Activated T-helper 1 cell treated with anti-CD3 and anti-CD28 coated beads, Interleukin-2, amount 50 U/mL, for 16 hours (primary cell): ENCODE measurements at regions not wholly inside any gene's neighbourhood (a gene's known extent, or its start where the extent isn't known, plus 50 kb on each side); places are given as distances from the start of the nearest gene placed in this dataset.
"Not testable (repeated sequence)": the region's sequence is repeated elsewhere in the genome, so short reads cannot be mapped to it uniquely, and the experiment has no call there.

ENCODE experiments used
- DNase-seq, 2 donors: peaks; one replicate each; pipeline ENCODE4 v3.0.0-alpha.2; 2020; ENCODE audit warnings: low read depth in 1 of 2, low spot score in 1 of 2

- DNase-seq, result no peak
These were observed 703.8 kb upstream of the NR2F2 start for GRCh38 chr15:95626501-95627361.

GRCh38 chr15:95629503-95630168, 700.9 kb upstream of the NR2F2 start:
- DNase-seq, result no peak

GRCh38 chr15:95630683-95631082, 699.8 kb upstream of the NR2F2 start:
- no peak for DNase-seq

- no peak for DNase-seq
These were observed 694.8 kb upstream of the NR2F2 start for GRCh38 chr15:95635666-95636065.

GRCh38 chr15:95636107-95636506, 694.4 kb upstream of the NR2F2 start:
- no peak for DNase-seq

- not testable (repeated sequence) for DNase-seq
These were observed 693.3 kb upstream of the NR2F2 start for GRCh38 chr15:95637234-95637633.

- no peak for DNase-seq
These were observed 691.3 kb upstream of the NR2F2 start for GRCh38 chr15:95639208-95639607.

- no peak for DNase-seq
These were observed 686.2 kb upstream of the NR2F2 start for GRCh38 chr15:95644100-95644875.

GRCh38 chr15:95645791-95646338, 684.6 kb upstream of the NR2F2 start:
- DNase-seq, result no peak

GRCh38 chr15:95646484-95647273, 683.8 kb upstream of the NR2F2 start:
- no peak for DNase-seq

- DNase-seq, result no peak
These were observed 682.8 kb upstream of the NR2F2 start for GRCh38 chr15:95647531-95648277.

- DNase-seq, result no peak
These were observed 677.1 kb upstream of the NR2F2 start for GRCh38 chr15:95653361-95653805.

- no peak for DNase-seq
These were observed 675.4 kb upstream of the NR2F2 start for GRCh38 chr15:95655089-95655607.

- no peak for DNase-seq
These were observed 673.9 kb upstream of the NR2F2 start for GRCh38 chr15:95656595-95656994.

GRCh38 chr15:95658799-95659198, 671.7 kb upstream of the NR2F2 start:
- DNase-seq, result no peak

- no peak for DNase-seq
These were observed 670.8 kb upstream of the NR2F2 start for GRCh38 chr15:95659656-95660055.

GRCh38 chr15:95662638-95663037, 667.9 kb upstream of the NR2F2 start:
- DNase-seq, result no peak

GRCh38 chr15:95663156-95664100, 667.1 kb upstream of the NR2F2 start:
- no peak for DNase-seq

- no peak for DNase-seq
These were observed 666.0 kb upstream of the NR2F2 start for GRCh38 chr15:95664450-95664849.
